ENCODE measurements at regions not wholly inside any gene's neighbourhood (a gene's known extent, or its start where the extent isn't known, plus 50 kb on each side); places are given as distances from the start of the nearest gene placed in this dataset.

DNA sequence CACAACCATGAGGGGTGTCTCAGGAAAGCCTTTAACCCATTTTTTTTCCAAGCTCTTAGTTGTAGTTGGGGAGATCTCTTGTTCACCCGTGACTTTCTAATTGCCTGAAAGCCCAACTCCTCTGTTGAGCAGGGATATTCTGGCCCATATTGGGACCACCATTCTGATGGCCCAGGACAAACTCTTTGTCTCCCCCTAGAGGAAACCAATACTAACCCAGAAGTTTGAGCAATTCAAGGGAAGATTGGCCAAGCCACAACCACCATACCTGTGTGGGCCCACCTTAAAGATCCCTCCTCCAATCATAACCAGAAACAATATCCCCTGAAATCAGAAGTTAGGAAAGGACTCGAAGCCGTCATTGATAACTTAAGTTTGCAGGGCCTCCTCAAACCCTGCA lies 132.6 kb downstream of the THBS2 start:
- Histone ChIP-seq H2BK120ac (ENCODE audit: low read depth, low read length) (no peak overlapping the region), H3K4me1 (ENCODE audit: control insufficient read depth in 2 of 2, insufficient read depth in 1 of 2, low read depth in 1 of 2, low read length in 2 of 2) (no peaks in the 10 kb centered on the region), H3K18ac (ENCODE audit: low read length) (no peak overlapping the region), H3K14ac (ENCODE audit: low read length) (no peak overlapping the region), H3K4me3 (ENCODE audit: low read length in 2 of 2) (no peak overlapping the region), H3K9me3 (replicated peaks in 1 of 2; ENCODE audit: control insufficient read depth in 2 of 2, insufficient read depth in 1 of 2, low read depth in 1 of 2, low read length in 2 of 2) (peaks cover 0 to 2% of the 10 kb centered on the region in 2 donors), H3K4ac (ENCODE audit: low read length) (no peak overlapping the region), H3K36me3 (replicated peaks in 1 of 2; ENCODE audit: control insufficient read depth in 2 of 2, insufficient read depth in 2 of 2, low read length in 2 of 2) (no peaks in the 10 kb centered on the region), H2BK5ac (ENCODE audit: low read length) (no peak overlapping the region), H2AK5ac (ENCODE audit: low read depth, low read length) (no peak overlapping the region), H4K91ac (ENCODE audit: low read depth, low read length, poor library complexity) (no peak overlapping the region), H3K79me1 (ENCODE audit: low read depth, low read length) (no peaks in the 10 kb centered on the region), H3K27me3 (ENCODE audit: control insufficient read depth in 3 of 3, insufficient read depth in 3 of 3, low read depth in 1 of 3, low read length in 3 of 3) (no peaks in the 10 kb centered on the region), H3K23ac (ENCODE audit: low read depth, low read length, poor library complexity) (no peak overlapping the region), H2BK12ac (ENCODE audit: low read length) (no peak overlapping the region), H2AFZ (ENCODE audit: low read length) (no peak overlapping the region), H3K4me2 (ENCODE audit: insufficient read depth, low read length, poor library complexity, severe bottlenecking) (no peak overlapping the region), H2BK15ac (ENCODE audit: low read length) (no peak overlapping the region), H4K8ac (ENCODE audit: low read depth, low read length) (no peak overlapping the region), H3K27ac (replicated peaks; ENCODE audit: low read length) (no peak overlapping the region), H3K9ac (ENCODE audit: low read depth, low read length, poor library complexity) (no peak overlapping the region)
- no peak for DNase-seq (ENCODE audit: low spot score)
- WGBS, 2 donors (ENCODE audit: extremely low coverage in 2 of 2, insufficient read length in 2 of 2, insufficient replicate concordance in 1 of 2): no CpG with 5 or more reads among the region's 3 CpGs

DNA sequence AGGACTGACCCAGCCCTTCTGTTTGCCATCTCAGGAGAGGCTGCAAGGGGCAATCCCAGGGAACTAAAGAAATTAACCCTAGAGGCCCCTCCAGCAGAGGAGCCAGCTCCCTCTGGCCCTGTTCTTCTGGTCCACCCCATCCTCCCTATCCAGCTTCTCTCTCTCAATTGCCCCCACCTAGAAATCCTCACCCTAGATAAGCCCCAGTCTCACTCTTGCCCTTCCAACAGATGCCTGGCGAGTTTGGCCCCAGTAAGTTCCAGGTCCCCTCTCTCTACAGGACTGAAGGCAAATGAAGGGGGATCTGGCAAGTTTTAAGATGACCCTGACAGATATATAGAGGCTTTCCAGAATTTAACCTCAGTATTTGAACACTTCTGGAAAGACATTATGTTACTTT lies 134.0 kb downstream of the THBS2 start:
- Histone ChIP-seq H2AFZ (ENCODE audit: low read length) (no peak overlapping the region), H3K79me1 (ENCODE audit: low read depth, low read length) (no peaks in the 10 kb centered on the region), H3K18ac (ENCODE audit: low read length) (no peak overlapping the region), H2AK5ac (ENCODE audit: low read depth, low read length) (no peak overlapping the region), H3K9ac (ENCODE audit: low read depth, low read length, poor library complexity) (no peak overlapping the region), H2BK15ac (ENCODE audit: low read length) (no peak overlapping the region), H4K91ac (ENCODE audit: low read depth, low read length, poor library complexity) (no peak overlapping the region), H3K4me3 (ENCODE audit: low read length in 2 of 2) (no peak overlapping the region), H3K23ac (ENCODE audit: low read depth, low read length, poor library complexity) (no peak overlapping the region), H2BK5ac (ENCODE audit: low read length) (no peak overlapping the region), H3K36me3 (replicated peaks in 1 of 2; ENCODE audit: control insufficient read depth in 2 of 2, insufficient read depth in 2 of 2, low read length in 2 of 2) (no peaks in the 10 kb centered on the region), H3K4ac (ENCODE audit: low read length) (no peak overlapping the region), H2BK12ac (ENCODE audit: low read length) (no peak overlapping the region), H3K27me3 (ENCODE audit: control insufficient read depth in 3 of 3, insufficient read depth in 3 of 3, low read depth in 1 of 3, low read length in 3 of 3) (no peaks in the 10 kb centered on the region), H3K9me3 (replicated peaks in 1 of 2; ENCODE audit: control insufficient read depth in 2 of 2, insufficient read depth in 1 of 2, low read depth in 1 of 2, low read length in 2 of 2) (peaks cover 0 to 2% of the 10 kb centered on the region in 2 donors), H3K14ac (ENCODE audit: low read length) (no peak overlapping the region), H3K4me2 (ENCODE audit: insufficient read depth, low read length, poor library complexity, severe bottlenecking) (no peak overlapping the region), H2BK120ac (ENCODE audit: low read depth, low read length) (no peak overlapping the region), H3K4me1 (ENCODE audit: control insufficient read depth in 2 of 2, insufficient read depth in 1 of 2, low read depth in 1 of 2, low read length in 2 of 2) (no peaks in the 10 kb centered on the region), H4K8ac (ENCODE audit: low read depth, low read length) (no peak overlapping the region), H3K27ac (replicated peaks; ENCODE audit: low read length) (no peak overlapping the region)
- WGBS, 2 donors (ENCODE audit: extremely low coverage in 2 of 2, insufficient read length in 2 of 2, insufficient replicate concordance in 1 of 2): no CpG with 5 or more reads among the region's 1 CpG
- no peak for DNase-seq (ENCODE audit: low spot score)

DNA sequence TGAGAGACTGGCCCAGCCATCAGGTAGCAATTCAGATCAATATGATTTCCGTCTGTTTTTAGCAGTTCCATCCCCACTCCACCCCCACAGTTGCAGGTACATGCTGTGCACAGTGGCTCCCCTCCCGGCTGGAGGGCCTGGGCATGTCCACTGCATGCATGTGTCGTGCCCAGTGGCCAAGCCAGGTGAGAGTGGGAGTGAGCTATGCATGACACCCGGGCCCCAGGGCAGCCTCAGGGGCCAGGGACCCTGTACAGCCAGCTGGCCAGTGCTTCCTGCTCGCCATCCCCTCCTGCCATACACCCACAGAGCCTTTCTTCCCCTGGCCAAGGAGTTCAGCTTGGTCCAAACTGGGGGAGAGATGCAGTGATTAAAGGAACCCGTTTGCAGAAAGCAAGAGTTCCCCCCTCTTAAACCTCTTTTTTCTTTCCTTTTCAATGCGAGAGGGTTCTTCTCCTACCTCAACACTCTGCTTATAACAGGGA lies 135.3 kb downstream of the THBS2 start:
- no peak overlapping the region for H2BK120ac ChIP-seq (ENCODE audit: low read depth, low read length)

DNA sequence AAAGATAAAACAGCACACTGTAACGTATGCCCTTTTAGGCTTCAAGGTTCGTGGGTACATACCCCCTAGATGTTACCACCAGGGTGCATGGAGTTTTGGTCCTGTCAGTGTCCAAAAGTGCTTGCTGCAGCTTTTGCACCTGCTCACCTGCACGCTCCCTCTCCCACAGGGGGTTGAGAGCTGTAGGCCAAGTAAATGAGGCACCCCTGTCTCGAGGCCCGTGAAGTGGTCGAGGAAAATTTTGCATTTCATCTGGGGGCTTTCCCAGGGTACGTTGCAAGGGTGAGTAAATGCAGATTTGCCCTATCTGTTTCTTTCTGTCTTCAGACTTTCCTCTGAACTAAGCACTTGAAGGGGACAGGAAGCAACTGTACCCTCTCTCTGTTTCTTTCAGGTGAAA lies 136.0 kb downstream of the THBS2 start:
- Histone ChIP-seq H3K4me2 (ENCODE audit: insufficient read depth, low read length, poor library complexity, severe bottlenecking) (no peak overlapping the region), H2AK5ac (ENCODE audit: low read depth, low read length) (no peak overlapping the region), H3K27me3 (ENCODE audit: control insufficient read depth in 3 of 3, insufficient read depth in 3 of 3, low read depth in 1 of 3, low read length in 3 of 3) (no peaks in the 10 kb centered on the region), H3K14ac (ENCODE audit: low read length) (no peak overlapping the region), H4K91ac (ENCODE audit: low read depth, low read length, poor library complexity) (no peak overlapping the region), H2BK15ac (ENCODE audit: low read length) (no peak overlapping the region), H2BK120ac (ENCODE audit: low read depth, low read length) (no peak overlapping the region), H3K4me1 (ENCODE audit: control insufficient read depth in 2 of 2, insufficient read depth in 1 of 2, low read depth in 1 of 2, low read length in 2 of 2) (no peaks in the 10 kb centered on the region), H4K8ac (ENCODE audit: low read depth, low read length) (no peak overlapping the region), H3K79me1 (ENCODE audit: low read depth, low read length) (no peaks in the 10 kb centered on the region), H3K4me3 (ENCODE audit: low read length in 2 of 2) (no peak overlapping the region), H3K18ac (ENCODE audit: low read length) (no peak overlapping the region), H3K23ac (ENCODE audit: low read depth, low read length, poor library complexity) (no peak overlapping the region), H2AFZ (ENCODE audit: low read length) (no peak overlapping the region), H3K9ac (ENCODE audit: low read depth, low read length, poor library complexity) (no peak overlapping the region), H2BK5ac (ENCODE audit: low read length) (no peak overlapping the region), H3K4ac (ENCODE audit: low read length) (no peak overlapping the region), H3K9me3 (replicated peaks in 1 of 2; ENCODE audit: control insufficient read depth in 2 of 2, insufficient read depth in 1 of 2, low read depth in 1 of 2, low read length in 2 of 2) (peaks cover 0 to 2% of the 10 kb centered on the region in 2 donors), H2BK12ac (ENCODE audit: low read length) (no peak overlapping the region), H3K27ac (replicated peaks; ENCODE audit: low read length) (no peak overlapping the region), H3K36me3 (replicated peaks in 1 of 2; ENCODE audit: control insufficient read depth in 2 of 2, insufficient read depth in 2 of 2, low read length in 2 of 2) (no peaks in the 10 kb centered on the region)
- no peak for DNase-seq (ENCODE audit: low spot score)
- WGBS, 2 donors (ENCODE audit: extremely low coverage in 2 of 2, insufficient read length in 2 of 2, insufficient replicate concordance in 1 of 2): no CpG with 5 or more reads among the region's 7 CpGs

More for the DNA sequence above, 135.3 kb downstream of the THBS2 start:
- Histone ChIP-seq H3K23ac (ENCODE audit: low read depth, low read length, poor library complexity) (no peak overlapping the region), H3K9me3 (replicated peaks in 1 of 2; ENCODE audit: control insufficient read depth in 2 of 2, insufficient read depth in 1 of 2, low read depth in 1 of 2, low read length in 2 of 2) (peaks cover 0 to 2% of the 10 kb centered on the region in 2 donors), H3K4me1 (ENCODE audit: control insufficient read depth in 2 of 2, insufficient read depth in 1 of 2, low read depth in 1 of 2, low read length in 2 of 2) (no peaks in the 10 kb centered on the region), H3K4ac (ENCODE audit: low read length) (no peak overlapping the region), H3K4me3 (ENCODE audit: low read length in 2 of 2) (peak overlapping the region in 1 of 2 donors; percentile 34), H2BK15ac (ENCODE audit: low read length) (no peak overlapping the region), H3K18ac (ENCODE audit: low read length) (no peak overlapping the region), H3K27ac (replicated peaks; ENCODE audit: low read length) (no peak overlapping the region), H2BK5ac (ENCODE audit: low read length) (no peak overlapping the region), H3K9ac (ENCODE audit: low read depth, low read length, poor library complexity) (no peak overlapping the region), H4K91ac (ENCODE audit: low read depth, low read length, poor library complexity) (no peak overlapping the region), H3K14ac (ENCODE audit: low read length) (no peak overlapping the region), H2AFZ (ENCODE audit: low read length) (no peak overlapping the region), H3K36me3 (replicated peaks in 1 of 2; ENCODE audit: control insufficient read depth in 2 of 2, insufficient read depth in 2 of 2, low read length in 2 of 2) (no peaks in the 10 kb centered on the region), H3K4me2 (ENCODE audit: insufficient read depth, low read length, poor library complexity, severe bottlenecking) (no peak overlapping the region), H3K79me1 (ENCODE audit: low read depth, low read length) (no peaks in the 10 kb centered on the region), H2BK12ac (ENCODE audit: low read length) (no peak overlapping the region), H2AK5ac (ENCODE audit: low read depth, low read length) (no peak overlapping the region), H3K27me3 (ENCODE audit: control insufficient read depth in 3 of 3, insufficient read depth in 3 of 3, low read depth in 1 of 3, low read length in 3 of 3) (no peaks in the 10 kb centered on the region), H4K8ac (ENCODE audit: low read depth, low read length) (no peak overlapping the region)
- no CpG with 5 or more reads among the region's 7 CpGs for WGBS, 2 donors (ENCODE audit: extremely low coverage in 2 of 2, insufficient read length in 2 of 2, insufficient replicate concordance in 1 of 2)
- no peak for DNase-seq (ENCODE audit: low spot score)

Data from neuronal stem cell (in vitro differentiated cells).